HL-60 (cell line): ENCODE measurements at regions not wholly inside any gene's neighbourhood (a gene's known extent, or its start where the extent isn't known, plus 50 kb on each side); places are given as distances from the start of the nearest gene placed in this dataset.

ENCODE experiments used
- CTCF ChIP-seq: IDR thresholded peaks from one replicate; pipeline ENCODE4 v1.5.1; 2011; ENCODE audit warnings: low read length, control low read depth, inconsistent platforms; ENCODE audit not compliant: insufficient read depth
- GABPA ChIP-seq: IDR thresholded peaks from 2 replicates; pipeline ENCODE4 v1.6.1; 2012; ENCODE audit warnings: low read depth
- POLR2AphosphoS5 ChIP-seq: IDR thresholded peaks from 2 replicates; pipeline ENCODE4 v1.6.1; 2012; ENCODE audit warnings: low read depth
- REST ChIP-seq: IDR thresholded peaks from 2 replicates; pipeline ENCODE4 v1.6.1; 2012; ENCODE audit warnings: low read depth; ENCODE audit not compliant: insufficient replicate concordance

- TF ChIP-seq CTCF (no peak), GABPA (no peak), REST (no peak), POLR2AphosphoS5 (no peak)
Observed at GRCh38 chr2:51232027-51232426, 200.1 kb upstream of the NRXN1 start.
